Myocyte (in vitro differentiated cells): ENCODE measurements at regions not wholly inside any gene's neighbourhood (a gene's known extent, or its start where the extent isn't known, plus 50 kb on each side); places are given as distances from the start of the nearest gene placed in this dataset.

Experiments
- DNase-seq: peaks from one replicate; pipeline ENCODE4 v3.0.0-alpha.2; 2012; ENCODE audit warnings: low read depth

DNA sequence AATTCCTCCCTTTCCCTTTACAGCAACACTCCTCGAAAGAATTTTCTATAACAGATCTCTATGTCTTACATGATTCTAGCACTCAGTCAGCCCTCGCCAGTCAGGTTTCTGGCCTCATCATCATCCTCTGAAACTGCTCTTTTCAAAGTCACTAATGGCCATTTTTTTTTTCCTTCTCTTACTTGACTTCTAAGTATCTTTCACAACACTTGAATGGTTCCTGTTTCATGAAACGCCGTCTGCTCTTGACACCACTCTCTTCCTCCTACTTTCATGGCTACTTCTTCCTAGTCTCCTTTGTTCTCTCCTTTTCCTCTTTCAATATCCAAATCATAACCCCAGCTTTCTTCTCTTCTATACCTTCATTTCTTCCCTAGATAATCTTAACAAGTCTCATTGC, 100.5 kb upstream of the NRP1 start:
- no peak for DNase-seq

DNA sequence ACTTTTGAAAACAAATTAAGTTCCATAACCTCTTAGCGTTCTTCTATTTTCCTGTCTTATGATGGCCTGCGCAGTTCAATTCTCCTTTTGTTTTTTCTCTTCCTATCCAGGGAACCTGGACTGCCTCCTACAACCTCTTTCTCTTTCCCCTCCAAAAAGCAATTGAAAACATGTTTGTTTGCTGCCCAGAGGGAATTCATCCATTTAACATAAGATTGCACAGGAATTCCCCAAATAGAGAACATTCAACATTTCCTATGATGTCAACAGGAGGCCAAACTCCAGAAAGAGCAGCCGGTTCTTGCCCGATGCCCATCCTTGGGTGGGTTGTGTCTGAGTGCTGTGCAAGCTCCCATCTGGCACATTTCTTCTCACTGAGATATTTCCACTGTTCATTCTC, 94.2 kb upstream of the NRP1 start:
- no peak for DNase-seq

DNA sequence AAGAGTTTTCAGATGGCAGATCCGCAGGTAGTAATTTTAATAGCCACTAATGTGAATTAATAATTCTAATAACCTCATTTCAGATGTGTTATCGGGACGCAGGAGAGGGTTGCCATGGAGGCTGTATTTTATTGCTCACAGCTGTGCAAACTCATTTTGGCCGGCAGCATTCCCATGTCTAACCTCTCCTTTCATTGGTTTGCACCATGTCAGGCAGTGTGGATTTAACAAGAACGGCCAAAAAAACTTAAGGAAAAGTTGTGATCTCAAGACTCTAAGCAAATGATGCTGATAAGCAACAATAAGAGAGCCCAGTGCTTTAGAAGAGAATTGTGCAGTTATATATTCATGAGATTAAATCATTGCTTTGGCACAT, 88.7 kb upstream of the NRP1 start:
- DNase-seq, result peak; percentile 13

DNA sequence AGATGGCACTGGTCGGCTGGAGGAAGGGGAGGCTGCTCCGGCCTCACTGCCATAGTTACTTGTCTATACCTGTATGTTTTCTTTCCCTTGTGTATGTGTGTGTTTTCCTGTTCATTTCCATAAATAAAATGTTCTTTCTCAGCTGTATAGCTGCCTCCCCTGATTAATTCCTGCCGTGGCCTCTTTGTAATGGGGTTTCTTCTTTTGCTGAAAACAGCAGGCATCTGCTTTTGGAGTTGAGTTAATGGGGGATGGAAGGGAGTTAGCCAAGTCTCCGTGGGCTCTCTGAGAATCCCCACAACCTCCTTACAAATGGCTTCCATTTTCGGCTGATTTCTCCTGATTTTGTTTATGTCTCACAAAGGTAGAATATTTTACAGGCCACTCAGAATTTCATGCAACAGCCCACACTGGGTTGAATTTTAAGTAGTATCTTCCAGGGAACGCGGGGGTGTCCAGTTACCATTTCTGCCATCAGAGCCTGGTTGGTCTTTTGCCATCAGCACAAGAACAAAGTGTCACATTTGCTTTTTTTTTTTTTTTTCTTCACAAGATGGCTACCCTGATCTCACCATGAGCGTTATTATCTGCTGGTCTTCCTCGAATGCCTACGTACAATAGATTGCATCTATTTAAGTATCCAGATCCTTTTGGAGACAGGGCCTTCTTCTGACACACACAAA, 88.1 kb upstream of the NRP1 start:
- DNase-seq, result no peak

DNA sequence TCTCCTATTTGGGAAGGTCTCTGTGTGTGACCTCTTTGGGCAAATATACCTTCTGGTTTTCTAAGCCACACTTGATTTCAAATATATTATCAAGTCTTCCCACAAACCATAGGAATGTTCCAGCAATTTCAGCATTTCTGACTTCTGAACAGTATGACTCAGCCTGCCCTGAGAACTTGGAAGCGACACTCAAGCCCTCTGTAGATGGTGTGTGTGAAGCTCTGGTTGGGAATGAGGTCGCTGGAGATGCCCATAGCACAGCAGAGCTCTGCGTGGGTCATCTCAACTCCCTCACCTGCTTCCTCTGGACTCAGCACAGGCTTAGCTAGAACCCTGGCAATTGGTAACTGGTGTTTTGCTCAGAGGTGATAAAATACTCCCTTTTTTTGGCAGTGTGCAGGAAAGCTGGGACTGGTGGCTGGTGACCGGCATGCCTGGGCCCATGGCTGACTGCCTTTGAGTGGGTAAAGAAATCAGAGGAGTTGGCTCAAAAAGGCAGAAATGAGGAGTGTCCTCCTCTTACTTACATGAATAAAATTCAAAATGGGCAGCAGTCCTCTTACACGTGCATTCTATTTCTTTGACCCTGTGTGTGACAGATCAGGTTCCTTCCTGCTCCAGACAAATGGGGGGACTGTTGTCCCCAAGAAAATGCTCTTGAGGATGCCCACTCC, 87.5 kb upstream of the NRP1 start:
- DNase-seq, result peak; percentile 72

DNA sequence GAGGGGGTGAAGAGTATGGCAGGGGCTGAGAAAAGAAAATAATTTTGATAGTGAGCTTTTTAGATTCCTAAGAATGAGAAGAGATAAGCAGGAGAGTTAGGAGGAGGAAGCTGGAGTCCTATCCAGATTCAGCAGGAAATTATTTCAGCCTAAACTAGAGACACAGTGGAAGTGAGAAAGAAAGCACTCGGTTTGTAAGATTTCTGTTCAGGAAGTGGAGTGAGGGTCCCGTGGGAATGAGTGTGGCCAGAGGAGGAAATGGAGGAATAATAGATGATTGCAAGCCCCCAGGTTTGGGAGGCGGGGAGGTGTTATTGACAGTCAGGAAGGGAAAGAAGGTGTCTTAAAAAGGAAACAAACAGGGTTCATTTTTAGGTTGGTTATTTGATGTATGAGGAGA, 84.8 kb upstream of the NRP1 start:
- DNase-seq, result no peak

DNA sequence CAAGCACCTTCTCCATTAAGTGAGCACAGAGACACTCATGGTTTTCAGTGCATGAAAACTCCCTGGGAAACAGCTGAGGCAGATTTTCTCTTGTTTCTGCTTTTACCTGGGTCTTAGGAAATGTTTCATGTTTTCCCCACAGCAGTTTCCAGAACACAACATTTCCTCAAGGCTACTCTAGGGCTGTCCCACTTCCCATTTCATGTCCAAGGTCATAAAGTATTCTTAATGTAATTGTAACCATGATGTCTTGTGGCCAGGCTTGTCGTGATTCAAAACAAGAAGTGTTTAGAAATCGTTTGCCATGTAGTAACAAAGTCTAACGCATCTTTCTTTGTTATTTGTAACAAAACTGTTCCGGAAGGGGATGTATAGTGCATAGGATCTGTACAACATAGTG, 83.8 kb upstream of the NRP1 start:
- DNase-seq, result no peak

DNA sequence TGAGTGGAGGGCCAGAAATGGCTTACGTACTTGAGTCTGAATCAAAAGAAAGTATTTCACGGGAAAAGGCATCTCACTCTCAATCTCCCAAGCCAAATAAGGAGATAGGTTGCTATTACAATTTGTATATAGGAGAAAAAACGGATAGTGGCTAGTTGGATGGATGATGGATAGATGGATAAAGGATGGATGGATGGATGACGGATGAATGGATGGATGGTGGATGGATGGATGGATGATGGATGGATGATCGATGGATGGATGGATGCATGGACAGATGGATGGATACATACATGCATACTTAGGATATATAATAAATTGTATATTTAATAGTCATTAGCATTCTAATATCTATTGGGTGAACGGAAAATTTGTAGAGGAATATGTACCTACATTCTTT, 82.2 kb upstream of the NRP1 start:
- DNase-seq, result no peak

DNA sequence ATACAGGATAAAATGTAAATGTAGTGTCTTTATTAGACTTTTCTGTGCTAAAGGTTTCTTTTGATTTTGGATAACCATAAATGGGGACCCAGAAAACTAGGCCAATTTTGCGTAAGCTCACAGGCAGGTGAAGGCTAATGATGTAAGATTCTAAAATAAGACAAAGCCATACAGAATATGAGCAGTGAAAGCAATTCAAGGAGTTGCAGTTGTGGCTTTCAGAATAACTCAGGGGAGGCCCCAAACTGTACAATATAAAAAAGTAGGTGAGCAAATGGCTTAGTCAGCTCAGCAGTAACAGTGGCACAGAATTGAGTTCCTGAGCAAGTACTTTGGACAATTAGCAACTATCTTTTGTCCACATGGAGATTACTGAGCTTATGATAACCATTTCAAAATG, 81.7 kb upstream of the NRP1 start:
- no peak for DNase-seq

DNA sequence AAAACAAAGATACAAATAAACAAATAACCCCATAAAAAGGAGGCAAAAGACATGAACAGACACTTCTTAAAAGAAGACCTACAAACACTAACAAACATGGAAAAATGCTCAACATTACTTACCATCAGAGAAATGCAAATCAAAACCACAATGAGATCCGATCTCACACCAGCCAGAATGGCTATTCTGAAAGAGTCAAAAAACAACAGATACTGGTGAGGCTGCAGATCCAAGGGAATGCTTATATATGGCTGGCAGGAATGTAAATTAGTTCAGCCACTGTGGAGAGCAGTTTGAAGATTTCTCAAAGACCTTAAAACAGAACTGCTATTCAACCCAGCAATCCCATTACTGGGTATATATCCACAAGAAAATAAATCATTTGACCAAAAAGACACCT, 80.4 kb upstream of the NRP1 start:
- no peak for DNase-seq

DNA sequence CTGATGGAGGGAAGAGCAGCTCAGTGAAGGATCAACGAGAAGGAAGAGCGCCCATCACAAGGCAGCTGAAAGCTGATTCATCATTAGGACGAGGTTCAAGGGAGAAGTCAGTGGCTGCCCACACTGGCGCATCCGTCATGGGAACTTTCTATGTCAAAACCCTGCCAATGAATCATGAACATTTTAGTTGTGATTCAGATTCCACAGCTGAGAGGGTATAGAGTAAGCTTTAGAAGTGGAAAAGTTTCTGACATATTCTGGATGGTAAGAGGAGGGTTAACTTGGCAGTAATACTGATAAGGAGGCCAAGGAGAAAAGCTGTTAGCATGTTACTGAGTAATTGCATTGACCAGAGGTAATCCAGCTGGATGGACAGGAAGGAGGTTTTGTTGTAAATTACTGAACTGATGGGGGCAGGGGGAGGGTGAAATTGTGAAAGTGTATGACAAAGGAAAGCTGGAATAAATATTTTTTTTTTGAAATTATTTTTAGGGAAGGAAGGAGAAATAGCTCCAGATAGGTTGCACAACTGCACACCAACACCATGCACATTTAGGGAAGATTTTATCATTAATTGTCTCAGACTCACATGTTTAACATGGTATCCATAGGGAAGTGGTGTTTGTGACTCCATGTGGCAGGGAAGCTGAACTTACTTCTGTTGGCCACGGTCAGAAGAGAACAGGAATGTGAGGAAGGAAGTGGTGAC, 78.3 kb upstream of the NRP1 start:
- DNase-seq, result peak; percentile 85

DNA sequence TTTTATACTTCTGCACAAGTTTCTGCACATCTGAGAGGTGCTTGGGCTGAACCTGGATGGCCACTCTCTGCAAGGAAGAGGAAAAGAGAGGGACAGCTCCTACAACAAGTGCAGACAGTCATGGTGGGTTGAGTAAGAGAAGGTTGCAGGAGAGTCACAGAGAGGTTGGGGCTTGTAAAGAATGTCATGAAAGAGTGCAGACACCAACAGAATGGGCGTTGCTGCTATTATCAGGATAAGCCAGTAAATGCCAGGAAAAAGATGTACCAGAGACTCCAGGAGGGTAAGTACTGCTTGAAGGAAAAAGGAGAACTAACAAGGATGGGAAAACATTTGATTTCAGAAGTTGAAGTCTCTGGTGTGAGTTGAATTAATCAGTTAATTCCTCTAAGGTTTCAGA, 77.8 kb upstream of the NRP1 start:
- no peak for DNase-seq

DNA sequence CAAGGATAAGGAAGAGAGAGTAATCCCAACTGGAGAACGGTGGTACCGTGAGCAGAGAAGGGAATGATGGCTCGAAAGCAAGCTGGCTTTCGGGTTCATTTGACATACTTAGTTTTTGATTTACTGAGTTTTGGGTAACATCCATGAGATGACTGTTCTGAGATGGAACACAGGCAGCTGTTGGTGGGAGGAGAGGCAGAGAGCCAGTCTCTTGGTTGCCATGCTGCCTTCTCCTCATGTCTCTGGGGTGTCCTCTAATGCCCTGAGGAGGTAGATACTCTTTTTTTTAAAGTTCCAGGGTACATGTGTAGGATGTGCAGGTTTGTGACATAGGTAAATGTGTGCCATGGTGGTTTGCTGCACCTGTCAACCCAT, 76.4 kb upstream of the NRP1 start:
- peak; percentile 22 for DNase-seq

DNA sequence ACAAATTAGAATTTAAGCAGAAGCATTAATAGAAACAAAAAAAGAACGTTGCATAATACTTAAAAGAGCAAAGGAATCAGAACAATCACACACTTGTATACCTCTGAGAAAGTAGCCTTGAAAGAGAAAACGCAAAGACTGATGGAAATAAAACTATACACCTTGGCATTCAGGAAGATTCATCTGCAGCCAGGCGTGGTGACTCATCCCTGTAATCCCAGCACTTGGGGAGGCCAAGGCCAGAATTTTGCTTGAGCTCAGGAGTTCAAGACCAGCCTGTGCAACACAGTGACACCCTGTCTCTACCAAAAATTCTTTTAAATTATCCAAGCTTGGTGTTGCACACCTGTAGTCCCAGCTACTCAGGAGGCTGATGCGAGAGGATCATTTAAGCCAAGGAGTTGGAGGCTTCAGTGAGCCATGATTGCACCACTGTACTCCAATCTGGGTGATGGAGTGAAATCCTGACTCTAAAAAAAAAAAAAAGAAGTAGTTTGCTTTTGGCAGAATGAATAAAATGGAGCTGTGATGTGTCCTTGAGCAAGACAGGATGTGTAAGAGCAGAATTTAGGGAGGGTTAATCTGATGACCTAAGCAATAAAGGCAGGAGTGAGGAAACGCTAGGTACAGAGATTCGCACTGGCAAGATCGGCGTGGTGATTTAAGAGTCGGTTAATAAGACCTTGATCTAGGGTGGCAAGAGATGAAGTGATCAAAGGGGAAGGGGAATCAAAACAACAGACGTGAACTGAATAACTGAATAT, 75.8 kb upstream of the NRP1 start:
- no peak for DNase-seq

DNA sequence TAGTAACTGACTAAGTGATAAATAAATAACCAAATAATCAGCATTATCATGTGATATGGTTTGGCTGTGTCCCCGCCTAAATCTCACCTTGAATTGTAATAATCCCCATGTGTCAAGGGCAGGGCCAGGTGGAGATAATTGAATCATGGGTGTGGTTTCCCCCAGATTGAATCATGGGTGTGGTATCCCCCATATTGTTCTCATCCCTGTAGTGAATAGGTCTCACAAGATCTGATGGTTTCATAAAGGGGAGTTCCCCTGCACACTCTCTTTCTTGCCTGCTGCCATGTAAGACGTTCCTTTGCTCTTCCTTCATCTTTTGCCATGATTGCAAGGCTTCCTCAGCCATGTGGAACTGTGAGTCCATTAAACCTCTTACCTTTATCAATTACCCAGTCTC, 72.1 kb upstream of the NRP1 start:
- no peak for DNase-seq

DNA sequence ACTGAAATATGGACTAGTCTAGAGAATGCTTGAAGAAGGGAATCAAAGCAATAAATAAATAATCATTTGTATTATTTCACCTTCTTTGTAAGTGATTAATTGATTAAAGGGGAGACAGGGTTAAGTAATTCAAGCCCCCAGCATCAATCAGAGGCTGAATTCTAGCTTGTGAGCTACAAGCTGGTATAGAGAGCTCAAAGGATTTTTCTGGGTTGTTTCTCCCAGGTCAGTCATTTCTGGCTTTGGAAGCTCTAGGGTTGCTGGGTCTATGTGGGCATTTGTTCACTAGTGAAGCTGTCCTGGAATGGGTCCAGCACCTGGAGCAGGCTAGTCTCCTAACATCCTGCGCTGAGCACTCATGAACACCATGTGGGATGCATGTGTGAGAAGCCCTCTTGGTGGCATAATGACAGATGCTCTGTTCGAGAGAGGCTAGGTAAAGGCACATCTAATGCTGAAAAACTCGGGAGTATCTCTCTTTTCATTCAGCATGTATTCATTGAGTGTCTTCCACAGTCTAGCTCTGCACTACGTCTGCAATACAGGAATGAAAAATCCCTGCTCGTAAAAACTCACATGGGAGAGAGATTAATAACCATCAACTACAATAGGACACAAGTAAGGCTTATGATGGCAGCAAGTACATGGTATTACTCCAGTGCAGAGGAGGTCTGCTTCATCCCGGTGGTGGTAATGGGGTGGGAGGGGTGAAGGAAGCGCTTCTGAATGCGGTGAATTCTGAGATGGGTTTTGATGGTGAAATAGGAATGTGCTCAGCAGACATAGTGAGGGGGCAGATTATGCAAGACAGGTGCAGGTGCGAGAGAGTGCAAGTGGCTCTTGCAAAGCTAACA, 68.0 kb upstream of the NRP1 start:
- no peak for DNase-seq

DNA sequence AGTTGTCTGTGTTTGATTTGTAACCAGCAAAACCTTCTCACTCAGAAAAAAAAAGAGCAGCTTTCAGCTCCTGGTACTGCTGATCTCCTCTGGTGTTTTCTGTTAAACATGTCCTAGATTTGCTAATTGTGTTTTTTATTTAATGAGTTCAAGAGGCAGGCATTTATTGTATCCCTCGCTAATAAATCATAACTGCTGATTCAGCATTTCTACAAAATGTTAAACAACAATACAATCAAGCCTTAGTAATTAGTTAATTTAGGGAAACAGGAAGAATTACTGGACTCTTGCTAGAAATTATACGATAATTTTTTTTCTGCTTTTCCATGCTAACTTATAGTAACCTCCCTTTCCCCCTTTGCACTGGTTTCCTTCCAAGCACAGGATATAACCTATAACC, 66.8 kb upstream of the NRP1 start:
- DNase-seq, result no peak

DNA sequence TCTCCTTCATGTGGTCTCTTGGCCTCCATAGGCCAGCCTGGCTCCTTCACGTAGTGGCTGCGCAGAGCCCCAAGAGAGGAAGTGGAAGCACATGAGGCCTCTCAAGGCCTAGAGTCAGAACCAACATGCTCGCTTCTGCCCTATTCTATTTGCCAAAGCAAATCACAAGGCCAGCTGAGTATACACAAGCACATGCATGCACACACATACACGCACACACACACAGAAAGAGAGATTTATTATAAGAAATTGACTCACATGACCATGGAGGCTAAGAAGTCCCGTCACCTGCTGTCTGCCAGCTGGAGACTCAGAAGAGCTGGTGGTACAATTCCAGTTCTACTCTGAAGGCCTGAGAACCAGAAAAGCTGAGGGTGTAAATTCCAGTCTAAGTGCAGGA, 64.3 kb upstream of the NRP1 start:
- peak; percentile 77 for DNase-seq

DNA sequence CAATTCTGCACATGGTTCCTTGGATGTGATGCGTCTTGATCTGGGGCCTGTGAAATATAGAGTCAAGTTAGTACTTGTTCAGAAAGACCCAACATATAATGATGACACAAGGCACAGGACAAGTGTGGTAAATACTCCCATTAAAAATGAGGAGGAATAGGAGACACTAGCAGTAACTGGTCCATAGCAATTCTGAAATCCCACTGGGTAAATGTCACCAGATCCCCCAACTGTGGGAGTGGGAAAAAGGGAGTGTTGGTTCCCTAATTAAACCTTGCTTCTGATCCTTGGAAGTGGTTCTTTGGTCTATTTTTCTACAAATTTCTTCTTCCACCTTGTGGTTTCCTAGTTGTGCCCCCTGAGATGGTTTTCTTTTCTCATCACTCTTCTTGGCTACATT, 62.5 kb upstream of the NRP1 start:
- DNase-seq, result no peak

DNA sequence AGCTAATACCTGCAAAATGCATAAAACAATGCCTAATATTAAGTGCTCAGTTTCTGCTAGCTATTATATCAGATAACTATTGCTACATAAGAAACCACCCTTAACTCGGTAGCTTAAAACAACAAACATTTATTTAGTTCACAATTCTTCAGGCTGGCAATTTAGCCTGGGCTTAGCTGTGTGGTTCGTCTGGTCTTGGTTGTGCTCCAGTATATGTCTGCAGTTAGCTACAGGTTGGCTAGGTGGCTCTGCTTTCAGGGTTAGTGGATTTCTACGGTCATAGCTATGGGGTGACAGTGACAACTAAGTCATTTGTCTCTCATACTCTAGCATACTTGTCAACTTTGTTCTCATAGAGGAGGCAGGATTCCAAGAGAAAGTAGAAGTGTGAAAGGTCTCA, 61.8 kb upstream of the NRP1 start:
- DNase-seq, result no peak

DNA sequence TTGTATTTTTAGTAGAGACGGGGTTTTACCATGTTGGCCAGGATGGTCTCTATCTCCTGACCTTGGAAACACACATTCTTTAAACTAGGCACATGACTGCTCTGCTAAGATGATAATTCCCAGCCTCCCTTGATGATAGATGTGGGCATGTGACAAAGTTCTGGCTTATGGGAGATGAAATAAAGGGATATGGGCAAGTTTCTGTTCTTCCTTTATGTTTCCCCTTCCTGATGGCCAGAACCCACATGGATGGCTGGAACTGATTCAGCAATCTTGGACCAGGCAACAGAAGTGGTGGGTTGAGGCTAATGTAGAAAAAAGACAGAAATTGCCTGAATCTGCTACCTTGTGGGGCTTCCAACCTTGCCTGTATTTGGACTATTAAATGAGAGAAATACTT, 60.7 kb upstream of the NRP1 start:
- no peak for DNase-seq
